NCI-H2081 (cell line): ENCODE measurements at regions not wholly inside any gene's neighbourhood (a gene's known extent, or its start where the extent isn't known, plus 50 kb on each side); places are given as distances from the start of the nearest gene placed in this dataset.
"Not testable (repeated sequence)": the region's sequence is repeated elsewhere in the genome, so short reads cannot be mapped to it uniquely, and the experiment has no call there.

Experiments used
- DNase-seq, 2 experiments: peaks; one replicate each; lab custom pipeline; 2025; lab: John Stamatoyannopoulos, UW

- not testable (repeated sequence) for DNase-seq
Observed at GRCh38 chr1:176396604-176397395, 66.2 kb upstream of the PAPPA2 start.

- DNase-seq, result no peak
Observed at GRCh38 chr1:176391621-176392020, 71.4 kb upstream of the PAPPA2 start.

- no peak for DNase-seq
Observed at GRCh38 chr1:176384841-176385240, 78.1 kb upstream of the PAPPA2 start.

GRCh38 chr1:176382163-176382562, 80.8 kb upstream of the PAPPA2 start:
- DNase-seq, result no peak

- DNase-seq, result no peak
Observed at GRCh38 chr1:176379626-176380339, 83.2 kb upstream of the PAPPA2 start.

GRCh38 chr1:176374967-176375569, 87.9 kb upstream of the PAPPA2 start:
- peak; percentile 68 to 70 for DNase-seq

- no peak for DNase-seq
Observed at GRCh38 chr1:176364236-176364905, 98.6 kb upstream of the PAPPA2 start.

- DNase-seq, result not testable (repeated sequence)
Observed at GRCh38 chr1:176349135-176349715, 113.8 kb upstream of the PAPPA2 start.

GRCh38 chr1:176341656-176342055, 121.3 kb upstream of the PAPPA2 start:
- no peak for DNase-seq

GRCh38 chr1:176338877-176339276, 124.1 kb upstream of the PAPPA2 start:
- no peak for DNase-seq

- no peak for DNase-seq
Observed at GRCh38 chr1:176330782-176331181, 123.7 kb upstream of the COP1 start.

- DNase-seq, result no peak
Observed at GRCh38 chr1:176325664-176326063, 118.6 kb upstream of the COP1 start.

GRCh38 chr1:176323472-176323871, 116.4 kb upstream of the COP1 start:
- no peak for DNase-seq

- no peak for DNase-seq
Observed at GRCh38 chr1:176315519-176316220, 108.6 kb upstream of the COP1 start.

- not testable (repeated sequence) for DNase-seq
Observed at GRCh38 chr1:176296602-176297001, 89.5 kb upstream of the COP1 start.

- DNase-seq, result no peak
Observed at GRCh38 chr1:176285996-176286395, 78.9 kb upstream of the COP1 start.

GRCh38 chr1:176271572-176271971, 64.5 kb upstream of the COP1 start:
- no peak for DNase-seq
